IMR-90 (cell line): ENCODE measurements at regions not wholly inside any gene's neighbourhood (a gene's known extent, or its start where the extent isn't known, plus 50 kb on each side); places are given as distances from the start of the nearest gene placed in this dataset.

Experiments used
- ATAC-seq: fragments of 200-7000 bp; cut with Tn5 transposase; 2 replicates; pipeline ENCODE4 v1.9.1; 2020; ENCODE audit warnings: low read depth, mild to moderate bottlenecking, moderate library complexity
- BruUV-seq: library from RNA; stranded (reverse); fragments of 400-500 nt; replicated peaks from 2 replicates; lab custom pipeline; 2021; lab: Mats Ljungman, UMichigan
- CTCF ChIA-PET: fragments of 300-600 bp; formaldehyde crosslinking; extraction: SDS; loops from one replicate; lab custom pipeline; 2021; ENCODE audit warnings: antibody characterized with exemption; lab: Yijun Ruan, JAX
- POLR2A ChIA-PET: fragments of 300-600 bp; sonication (Branson Sonifier 250); formaldehyde crosslinking; loops from one replicate; lab custom pipeline; 2022; ENCODE audit warnings: antibody characterized with exemption; ENCODE audit not compliant: unreplicated experiment; lab: Charles Lee
- DNase-seq: peaks from one replicate; pipeline ENCODE4 v3.0.0; 2013
- H2AFZ ChIP-seq: replicated peaks from 2 replicates; pipeline ENCODE3; 2013; ENCODE audit warnings: low read length, mild to moderate bottlenecking; ENCODE audit not compliant: poor library complexity
- H2AK5ac ChIP-seq: 2 replicates; pipeline ENCODE4 v1.6.1; 2013; ENCODE audit warnings: low read depth, low read length, inconsistent platforms
- H2AK9ac ChIP-seq: replicated peaks from 2 replicates; pipeline ENCODE3; 2013; ENCODE audit warnings: mild to moderate bottlenecking, low read depth, low read length, moderate library complexity; ENCODE audit not compliant: poor library complexity
- H2BK120ac ChIP-seq: 2 replicates; pipeline ENCODE4 v1.6.1; 2013; ENCODE audit warnings: low read depth, low read length, inconsistent platforms
- H2BK15ac ChIP-seq: 3 replicates; pipeline ENCODE4 v1.6.1; 2013; ENCODE audit warnings: low read depth, low read length, inconsistent platforms
- H2BK20ac ChIP-seq: 2 replicates; pipeline ENCODE4 v1.6.1; 2013; ENCODE audit warnings: low read depth, mild to moderate bottlenecking, inconsistent platforms, low read length, moderate library complexity
- H2BK5ac ChIP-seq: 2 replicates; pipeline ENCODE4 v1.6.1; 2013; ENCODE audit warnings: mild to moderate bottlenecking, low read depth, low read length, inconsistent platforms; ENCODE audit not compliant: poor library complexity, severe bottlenecking
- H3K14ac ChIP-seq: replicated peaks from 2 replicates; pipeline ENCODE4 v1.6.1; 2013; ENCODE audit warnings: low read depth, low read length, inconsistent platforms
- H3K18ac ChIP-seq: 2 replicates; pipeline ENCODE4 v1.6.1; 2013; ENCODE audit warnings: low read depth, low read length, control low read depth
- H3K23ac ChIP-seq: 2 replicates; pipeline ENCODE4 v1.6.1; 2013; ENCODE audit warnings: low read depth, low read length, inconsistent platforms
- H3K27ac ChIP-seq: 2 replicates; pipeline ENCODE4 v1.5.1; 2013; ENCODE audit warnings: mild to moderate bottlenecking, control low read depth, low read length; ENCODE audit not compliant: insufficient read depth
- H3K27me3 ChIP-seq: 2 replicates; pipeline ENCODE4 v1.6.1; 2013; ENCODE audit warnings: low read length; ENCODE audit not compliant: control insufficient read depth, insufficient read depth
- H3K36me3 ChIP-seq: 2 replicates; pipeline ENCODE4 v1.6.1; 2013; ENCODE audit warnings: low read length, mixed read lengths; ENCODE audit not compliant: control insufficient read depth, insufficient read depth
- H3K4ac ChIP-seq: 2 replicates; pipeline ENCODE4 v1.6.1; 2013; ENCODE audit warnings: low read depth, low read length, inconsistent platforms
- H3K4me1 ChIP-seq: 2 replicates; pipeline ENCODE4 v1.6.1; 2013; ENCODE audit warnings: low read length, mixed read lengths; ENCODE audit not compliant: control insufficient read depth, insufficient read depth
- H3K4me2 ChIP-seq: 2 replicates; pipeline ENCODE4 v1.6.1; 2013; ENCODE audit warnings: low read depth, mild to moderate bottlenecking, control low read depth, low read length, moderate library complexity
- H3K4me3 ChIP-seq: 2 replicates; pipeline ENCODE4 v1.5.1; 2013; ENCODE audit warnings: low read depth, mild to moderate bottlenecking, control low read depth, low read length, moderate library complexity; ENCODE audit not compliant: insufficient read depth
- H3K56ac ChIP-seq: 2 replicates; pipeline ENCODE4 v1.6.1; 2013; ENCODE audit warnings: low read length, inconsistent platforms; ENCODE audit not compliant: insufficient read depth; ENCODE audit errors: extremely low read depth
- H3K79me1 ChIP-seq, 2 experiments: 2 replicates each; pipeline ENCODE4 v1.6.1; 2013; ENCODE audit warnings: low read length in 2 of 2, inconsistent platforms in 1 of 2, low read depth in 1 of 2
- H3K9ac ChIP-seq: 2 replicates; pipeline ENCODE4 v1.6.1; 2013; ENCODE audit warnings: low read depth, low read length, control low read depth
- H3K9me1 ChIP-seq: 2 replicates; pipeline ENCODE4 v1.6.1; 2013; ENCODE audit warnings: low read length, inconsistent platforms; ENCODE audit not compliant: insufficient read depth
- H3K9me3 ChIP-seq: 2 replicates; pipeline ENCODE4 v1.6.1; 2013; ENCODE audit warnings: low read length; ENCODE audit not compliant: control insufficient read depth, insufficient read depth
- H4K20me1 ChIP-seq: 2 replicates; pipeline ENCODE4 v1.6.1; 2013; ENCODE audit warnings: low read length, inconsistent platforms; ENCODE audit not compliant: insufficient read depth
- H4K5ac ChIP-seq: 2 replicates; pipeline ENCODE4 v1.6.1; 2013; ENCODE audit warnings: mild to moderate bottlenecking, low read depth, low read length, control low read depth
- H4K8ac ChIP-seq, 2 experiments: 2 replicates each; pipeline ENCODE4 v1.6.1; 2013; ENCODE audit warnings: low read depth in 2 of 2, low read length in 2 of 2, control low read depth in 1 of 2, inconsistent platforms in 1 of 2
- H4K91ac ChIP-seq: 2 replicates; pipeline ENCODE4 v1.6.1; 2013; ENCODE audit warnings: low read depth, low read length, inconsistent platforms; ENCODE audit not compliant: insufficient read depth
- BHLHE40 ChIP-seq: fragments of 150-350 bp; IDR thresholded peaks from 2 replicates; pipeline ENCODE4 v1.6.1; 2016; ENCODE audit warnings: mild to moderate bottlenecking, low read depth, low read length
- CEBPB ChIP-seq: IDR thresholded peaks from 2 replicates; pipeline ENCODE4 v1.6.1; 2012; ENCODE audit warnings: low read depth, low read length, improper control_type of control experiment
- CHD1 ChIP-seq: IDR thresholded peaks from 2 replicates; pipeline ENCODE4 v1.6.1; 2012; ENCODE audit warnings: low read depth, low read length, improper control_type of control experiment
- FOS ChIP-seq: fragments of 150-350 bp; IDR thresholded peaks from 2 replicates; pipeline ENCODE4 v1.6.1; 2016; ENCODE audit warnings: low read depth, low read length
- MAFK ChIP-seq: IDR thresholded peaks from 2 replicates; pipeline ENCODE4 v1.6.1; 2012; ENCODE audit warnings: low read depth, low read length, improper control_type of control experiment
- MAZ ChIP-seq: IDR thresholded peaks from 2 replicates; pipeline ENCODE4 v1.6.1; 2012; ENCODE audit warnings: low read depth, mild to moderate bottlenecking, low read length, improper control_type of control experiment, moderate library complexity, borderline replicate concordance
- MXI1 ChIP-seq: IDR thresholded peaks from 2 replicates; pipeline ENCODE4 v1.6.1; 2012; ENCODE audit warnings: low read depth, mild to moderate bottlenecking, low read length, moderate library complexity, borderline replicate concordance
- NFE2L2 ChIP-seq: fragments of 150-350 bp; IDR thresholded peaks from 2 replicates; pipeline ENCODE4 v1.6.1; 2016; ENCODE audit warnings: low read depth, mild to moderate bottlenecking, low read length
- POLR2A ChIP-seq: IDR thresholded peaks from 2 replicates; pipeline ENCODE4 v1.6.1; 2012; ENCODE audit warnings: mild to moderate bottlenecking, low read depth, low read length
- RAD21 ChIP-seq: IDR thresholded peaks from 2 replicates; pipeline ENCODE4 v1.6.1; 2012; ENCODE audit warnings: low read length, improper control_type of control experiment
- RCOR1 ChIP-seq: IDR thresholded peaks from 2 replicates; pipeline ENCODE4 v1.6.1; 2012; ENCODE audit warnings: mild to moderate bottlenecking, low read length, improper control_type of control experiment; ENCODE audit not compliant: insufficient replicate concordance
- RFX5 ChIP-seq: IDR thresholded peaks from 2 replicates; pipeline ENCODE4 v1.8.0; 2012; ENCODE audit warnings: low read depth, mild to moderate bottlenecking, low read length, moderate library complexity
- SMC3 ChIP-seq: fragments of 150-350 bp; IDR thresholded peaks from 2 replicates; pipeline ENCODE4 v1.6.1; 2016; ENCODE audit warnings: low read depth, mild to moderate bottlenecking, antibody characterized with exemption, low read length, moderate library complexity
- USF2 ChIP-seq: fragments of 150-350 bp; IDR thresholded peaks from 2 replicates; pipeline ENCODE4 v1.6.1; 2017; ENCODE audit warnings: mild to moderate bottlenecking, antibody characterized with exemption, low read length, low read depth
- WGBS, 2 experiments: methylation state at CpG; one replicate each; pipeline versions ENCODE4 v1.1.5 to v1.1.7; 2013; ENCODE audit warnings: missing lambda C conversion rate in 2 of 2; ENCODE audit not compliant: insufficient read length in 1 of 2; ENCODE audit errors: extremely low coverage in 2 of 2; 5-methylcytosine and 5-hydroxymethylcytosine counted together
- dilution Hi-C: fragments of 300-500 bp; cut with HindIII; formaldehyde crosslinking; loops from one replicate; pipeline ENCODE4 v1.14.3; 2018; ENCODE audit warnings: low sequenced_read_pairs; ENCODE audit not compliant: unreplicated experiment
- in situ Hi-C: fragments of 300-500 bp; cut with MboI; formaldehyde crosslinking; loops from 3 replicates; pipeline ENCODE4 v1.14.3; 2019; ENCODE audit warnings: low sequenced_read_pairs, inconsistent platforms, mixed read lengths
- intact Hi-C: fragments of 100-400 bp; cut with micrococcal nuclease; formaldehyde crosslinking; loops from 2 replicates; pipeline ENCODE4 v1.10.0; 2022
- TF ChIP-seq, protein P1 (sequence below): fragments of 150-350 bp; IDR thresholded peaks from 2 replicates; pipeline ENCODE4 v1.6.1; 2016; ENCODE audit warnings: low read depth, mild to moderate bottlenecking, low read length, moderate library complexity, borderline replicate concordance
- TF ChIP-seq, protein P2 (sequence below): conservative IDR thresholded peaks from 2 replicates; pipeline ENCODE4 v1.5.1; 2012; ENCODE audit warnings: mild to moderate bottlenecking, low read depth, low read length, improper control_type of control experiment

GRCh38 chr16:64202571-64202970 is 919.3 kb downstream of the CDH11 start:
- in situ Hi-C loops: no loop called here
- H3K9me3 ChIP-seq: no peaks in the 10 kb centered on the region
- H3K23ac ChIP-seq: no peak overlapping the region
- 86% methylated on average over 2 of the region's 4 CpGs; no CpG with 5 or more reads in 1 of the 2 experiments for WGBS, 2 experiments
- no peak overlapping the region for H2AK9ac ChIP-seq
- POLR2A ChIA-PET: no interaction called here
- no peak overlapping the region for H3K9ac ChIP-seq
- no peak overlapping the region for H4K91ac ChIP-seq
- H3K79me1 ChIP-seq: no peaks in the 10 kb centered on the region
- no peak overlapping the region for H3K18ac ChIP-seq
- no peak overlapping the region for H2AK5ac ChIP-seq
- H3K27ac ChIP-seq: no peak overlapping the region
- H4K5ac ChIP-seq: no peak overlapping the region
- no peak for ATAC-seq
- H3K4ac ChIP-seq: no peak overlapping the region
- no peak overlapping the region for H2BK120ac ChIP-seq
- H3K14ac ChIP-seq: no peak overlapping the region
- intact Hi-C loops: loop anchor here (10.0 kb wide), 1 partner anchor 672 kb away; no protein-coding TSS in a partner anchor
- no peaks in the 10 kb centered on the region for H4K20me1 ChIP-seq
- no peaks in the 10 kb centered on the region for H3K4me1 ChIP-seq
- no peak for DNase-seq
- H3K56ac ChIP-seq: no peak overlapping the region
- H3K9me1 ChIP-seq: no peaks in the 10 kb centered on the region
- H3K36me3 ChIP-seq: no peaks in the 10 kb centered on the region
- no peaks in the 10 kb centered on the region for H3K27me3 ChIP-seq
- no peak overlapping the region for H2BK20ac ChIP-seq
- BruUV-seq: no TSS peak
- dilution Hi-C loops: no loop called here
- H3K4me2 ChIP-seq: no peak overlapping the region
- H2BK15ac ChIP-seq: no peak overlapping the region
- CTCF ChIA-PET: no interaction called here
- H2BK5ac ChIP-seq: no peak overlapping the region
- no peak overlapping the region for H4K8ac ChIP-seq
- H2AFZ ChIP-seq: no peak overlapping the region
- TF ChIP-seq CEBPB (no peak), RCOR1 (no peak), RFX5 (no peak), SMC3 (no peak), POLR2A (no peak), CHD1 (no peak), NFE2L2 (no peak), RAD21 (no peak), BHLHE40 (no peak), MXI1 (no peak), MAFK (no peak), FOS (no peak), USF2 (no peak), MAZ (no peak)
- TF ChIP-seq, protein P1, sequence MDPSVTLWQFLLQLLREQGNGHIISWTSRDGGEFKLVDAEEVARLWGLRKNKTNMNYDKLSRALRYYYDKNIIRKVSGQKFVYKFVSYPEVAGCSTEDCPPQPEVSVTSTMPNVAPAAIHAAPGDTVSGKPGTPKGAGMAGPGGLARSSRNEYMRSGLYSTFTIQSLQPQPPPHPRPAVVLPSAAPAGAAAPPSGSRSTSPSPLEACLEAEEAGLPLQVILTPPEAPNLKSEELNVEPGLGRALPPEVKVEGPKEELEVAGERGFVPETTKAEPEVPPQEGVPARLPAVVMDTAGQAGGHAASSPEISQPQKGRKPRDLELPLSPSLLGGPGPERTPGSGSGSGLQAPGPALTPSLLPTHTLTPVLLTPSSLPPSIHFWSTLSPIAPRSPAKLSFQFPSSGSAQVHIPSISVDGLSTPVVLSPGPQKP: no peak
- TF ChIP-seq, protein P2, sequence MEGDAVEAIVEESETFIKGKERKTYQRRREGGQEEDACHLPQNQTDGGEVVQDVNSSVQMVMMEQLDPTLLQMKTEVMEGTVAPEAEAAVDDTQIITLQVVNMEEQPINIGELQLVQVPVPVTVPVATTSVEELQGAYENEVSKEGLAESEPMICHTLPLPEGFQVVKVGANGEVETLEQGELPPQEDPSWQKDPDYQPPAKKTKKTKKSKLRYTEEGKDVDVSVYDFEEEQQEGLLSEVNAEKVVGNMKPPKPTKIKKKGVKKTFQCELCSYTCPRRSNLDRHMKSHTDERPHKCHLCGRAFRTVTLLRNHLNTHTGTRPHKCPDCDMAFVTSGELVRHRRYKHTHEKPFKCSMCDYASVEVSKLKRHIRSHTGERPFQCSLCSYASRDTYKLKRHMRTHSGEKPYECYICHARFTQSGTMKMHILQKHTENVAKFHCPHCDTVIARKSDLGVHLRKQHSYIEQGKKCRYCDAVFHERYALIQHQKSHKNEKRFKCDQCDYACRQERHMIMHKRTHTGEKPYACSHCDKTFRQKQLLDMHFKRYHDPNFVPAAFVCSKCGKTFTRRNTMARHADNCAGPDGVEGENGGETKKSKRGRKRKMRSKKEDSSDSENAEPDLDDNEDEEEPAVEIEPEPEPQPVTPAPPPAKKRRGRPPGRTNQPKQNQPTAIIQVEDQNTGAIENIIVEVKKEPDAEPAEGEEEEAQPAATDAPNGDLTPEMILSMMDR: no peak
- no peak overlapping the region for H3K4me3 ChIP-seq
